DND-41 (cell line): ENCODE measurements at regions not wholly inside any gene's neighbourhood (a gene's known extent, or its start where the extent isn't known, plus 50 kb on each side); places are given as distances from the start of the nearest gene placed in this dataset.

Source experiments
- ATAC-seq: fragments of 200-7000 bp; cut with Tn5 transposase; 3 replicates; pipeline ENCODE4 v1.9.1; 2021; ENCODE audit warnings: low read depth; ENCODE audit not compliant: insufficient read depth
- DNase-seq: peaks from one replicate; pipeline ENCODE4 v3.0.0-alpha.2; 2020
- H2AFZ ChIP-seq: 2 replicates; pipeline ENCODE4 v1.6.0; 2012; ENCODE audit warnings: low read depth, low read length
- H3K27ac ChIP-seq: 2 replicates; pipeline ENCODE4 v1.5.1; 2012; ENCODE audit warnings: low read length, inconsistent platforms
- H3K27me3 ChIP-seq: fragments of 200-600 bp; sonication (generic); 2 replicates; pipeline ENCODE4 v1.6.0; 2012; ENCODE audit warnings: low read length, mild to moderate bottlenecking, inconsistent platforms; ENCODE audit not compliant: insufficient read depth, poor library complexity
- H3K36me3 ChIP-seq: 2 replicates; pipeline ENCODE4 v1.5.1; 2012; ENCODE audit warnings: low read length, inconsistent platforms; ENCODE audit not compliant: insufficient read depth
- H3K4me1 ChIP-seq: 2 replicates; pipeline ENCODE4 v1.5.1; 2012; ENCODE audit warnings: mild to moderate bottlenecking, low read length; ENCODE audit not compliant: insufficient read depth
- H3K4me2 ChIP-seq: 2 replicates; pipeline ENCODE4 v1.6.0; 2012; ENCODE audit warnings: mild to moderate bottlenecking, moderate library complexity, low read length, inconsistent platforms; ENCODE audit not compliant: insufficient read depth
- H3K4me3 ChIP-seq, 2 experiments: fragments of 200-600 bp in 1 of 2; shearing (Covaris generic) in 1 of 2; 2 replicates each; pipeline ENCODE4 v1.5.1; 2012 to 2016; ENCODE audit warnings: inconsistent platforms in 2 of 2, low read length in 2 of 2, mild to moderate bottlenecking in 2 of 2, low read depth in 1 of 2, moderate library complexity in 1 of 2
- H3K79me2 ChIP-seq: 2 replicates; pipeline ENCODE4 v1.6.0; 2012; ENCODE audit warnings: low read length, inconsistent platforms; ENCODE audit not compliant: insufficient read depth
- H3K9ac ChIP-seq: 2 replicates; pipeline ENCODE4 v1.6.0; 2012; ENCODE audit warnings: low read depth, mild to moderate bottlenecking, inconsistent platforms, low read length, moderate library complexity
- H3K9me3 ChIP-seq: 2 replicates; pipeline ENCODE4 v1.5.1; 2012; ENCODE audit warnings: low read length, moderate library complexity, mild to moderate bottlenecking, inconsistent platforms; ENCODE audit not compliant: insufficient read depth, severe bottlenecking
- H4K20me1 ChIP-seq: 2 replicates; pipeline ENCODE4 v1.6.0; 2012; ENCODE audit warnings: low read length; ENCODE audit not compliant: insufficient read depth
- EZH2 ChIP-seq: IDR thresholded peaks from 3 replicates; pipeline ENCODE4 v1.6.1; 2012; ENCODE audit warnings: borderline replicate concordance, low read depth, mild to moderate bottlenecking, moderate library complexity, low read length, inconsistent platforms; ENCODE audit not compliant: severe bottlenecking
- TF ChIP-seq, protein P1 (sequence below): IDR thresholded peaks from 2 replicates; pipeline ENCODE4 v1.5.1; 2012; ENCODE audit warnings: borderline replicate concordance, low read length, moderate library complexity, mild to moderate bottlenecking; ENCODE audit not compliant: poor library complexity, severe bottlenecking; ENCODE audit errors: extremely low read depth

DNA sequence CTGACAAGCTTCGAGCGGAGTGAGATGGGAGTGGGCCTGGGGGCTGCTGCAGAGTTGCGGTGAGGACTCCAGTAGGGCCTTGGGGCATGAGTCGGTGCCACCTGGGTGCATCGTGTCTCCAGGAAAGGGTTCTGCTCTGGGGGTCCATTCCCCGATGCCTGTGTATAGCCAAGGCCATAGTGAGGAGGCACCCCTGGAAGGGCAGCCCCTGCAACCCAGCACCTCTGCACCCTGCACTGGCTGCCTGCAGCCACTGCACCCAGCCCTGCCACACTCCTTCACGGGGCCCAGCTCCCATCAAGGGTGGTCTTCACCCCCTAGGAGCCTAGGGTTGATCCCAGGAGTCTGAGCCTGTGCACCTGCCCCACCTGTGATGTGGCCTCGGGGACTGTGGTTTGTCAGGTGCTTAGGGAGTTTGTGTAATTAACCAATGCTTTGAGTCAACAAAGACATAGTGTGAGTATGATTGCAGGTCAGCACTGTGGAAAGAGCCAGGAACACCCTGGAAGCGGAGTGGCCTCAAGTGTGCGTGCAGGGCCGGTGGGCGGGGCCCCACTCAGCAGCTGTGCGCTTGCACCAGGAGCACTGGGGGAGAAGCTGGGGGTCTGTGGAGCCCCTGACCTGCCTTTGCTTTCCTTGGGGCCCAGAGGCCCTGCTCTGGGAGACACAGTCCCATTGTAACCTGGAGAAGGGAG is 1299.3 kb downstream of the BRD1 start:
- Histone ChIP-seq H3K9ac (no peak overlapping the region), H2AFZ (no peak overlapping the region), H3K27ac (no peak overlapping the region), H4K20me1 (peaks cover 9% of the 10 kb centered on the region; the same call in 1 of the 2 replicates), H3K36me3 (no peaks in the 10 kb centered on the region), H3K4me2 (no peak overlapping the region), H3K4me3 (no peak overlapping the region), H3K4me1 (no peaks in the 10 kb centered on the region), H3K27me3 (no peaks in the 10 kb centered on the region), H3K79me2 (no peaks in the 10 kb centered on the region), H3K9me3 (no peaks in the 10 kb centered on the region)
- no peak for TF ChIP-seq EZH2
- TF ChIP-seq, protein P1, sequence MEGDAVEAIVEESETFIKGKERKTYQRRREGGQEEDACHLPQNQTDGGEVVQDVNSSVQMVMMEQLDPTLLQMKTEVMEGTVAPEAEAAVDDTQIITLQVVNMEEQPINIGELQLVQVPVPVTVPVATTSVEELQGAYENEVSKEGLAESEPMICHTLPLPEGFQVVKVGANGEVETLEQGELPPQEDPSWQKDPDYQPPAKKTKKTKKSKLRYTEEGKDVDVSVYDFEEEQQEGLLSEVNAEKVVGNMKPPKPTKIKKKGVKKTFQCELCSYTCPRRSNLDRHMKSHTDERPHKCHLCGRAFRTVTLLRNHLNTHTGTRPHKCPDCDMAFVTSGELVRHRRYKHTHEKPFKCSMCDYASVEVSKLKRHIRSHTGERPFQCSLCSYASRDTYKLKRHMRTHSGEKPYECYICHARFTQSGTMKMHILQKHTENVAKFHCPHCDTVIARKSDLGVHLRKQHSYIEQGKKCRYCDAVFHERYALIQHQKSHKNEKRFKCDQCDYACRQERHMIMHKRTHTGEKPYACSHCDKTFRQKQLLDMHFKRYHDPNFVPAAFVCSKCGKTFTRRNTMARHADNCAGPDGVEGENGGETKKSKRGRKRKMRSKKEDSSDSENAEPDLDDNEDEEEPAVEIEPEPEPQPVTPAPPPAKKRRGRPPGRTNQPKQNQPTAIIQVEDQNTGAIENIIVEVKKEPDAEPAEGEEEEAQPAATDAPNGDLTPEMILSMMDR: no peak
- DNase-seq (no peak), ATAC-seq (no peak)

DNA sequence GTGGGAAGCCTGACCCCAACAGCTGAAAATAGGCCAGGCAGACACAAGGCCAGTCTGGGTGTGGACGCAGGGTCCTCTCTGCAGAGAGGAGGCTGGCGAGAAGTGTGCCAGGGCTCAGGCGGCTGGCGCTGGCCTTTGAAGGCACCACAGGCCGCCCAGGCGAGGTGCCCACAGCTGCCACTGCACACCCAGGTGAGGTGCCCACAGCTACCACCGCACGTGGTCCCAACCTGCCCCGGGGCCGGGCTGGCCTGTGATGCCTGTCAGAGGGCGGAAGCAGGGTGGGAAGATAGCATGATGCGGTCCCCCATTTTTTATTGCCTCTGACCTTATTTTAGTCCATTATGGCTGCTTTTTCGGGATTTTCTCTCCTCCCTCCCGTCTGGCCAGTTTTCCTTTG is 1303.9 kb downstream of the BRD1 start:
- ATAC-seq: no peak
- DNase-seq: no peak

GRCh38 chr22:48523091-48523490 is 1304.6 kb downstream of the BRD1 start:
- no peaks in the 10 kb centered on the region for H3K36me3 ChIP-seq
- no peak overlapping the region for H3K4me3 ChIP-seq
- no peak overlapping the region for H3K27ac ChIP-seq
- TF ChIP-seq, protein P1: no peak
- TF ChIP-seq EZH2: no peak
- no peak overlapping the region for H3K4me2 ChIP-seq
- H3K9me3 ChIP-seq: no peaks in the 10 kb centered on the region
- ATAC-seq (no peak), DNase-seq (no peak)
- H3K4me1 ChIP-seq: no peaks in the 10 kb centered on the region
- no peaks in the 10 kb centered on the region for H3K27me3 ChIP-seq
- H4K20me1 ChIP-seq: no peaks in the 10 kb centered on the region; the same call in 1 of the 2 replicates
- H3K79me2 ChIP-seq: no peaks in the 10 kb centered on the region
- H3K9ac ChIP-seq: no peak overlapping the region
- H2AFZ ChIP-seq: no peak overlapping the region

More for the DNA sequence above, 1303.9 kb downstream of the BRD1 start:
- Histone ChIP-seq H3K4me3 (no peak overlapping the region), H3K4me1 (no peaks in the 10 kb centered on the region), H3K9me3 (no peaks in the 10 kb centered on the region), H3K9ac (no peak overlapping the region), H3K27me3 (no peaks in the 10 kb centered on the region), H2AFZ (no peak overlapping the region), H3K79me2 (no peaks in the 10 kb centered on the region), H3K4me2 (no peak overlapping the region), H3K27ac (no peak overlapping the region), H4K20me1 (no peaks in the 10 kb centered on the region; the same call in 1 of the 2 replicates), H3K36me3 (no peaks in the 10 kb centered on the region)
- TF ChIP-seq EZH2: no peak
- TF ChIP-seq, protein P1: no peak

DNA sequence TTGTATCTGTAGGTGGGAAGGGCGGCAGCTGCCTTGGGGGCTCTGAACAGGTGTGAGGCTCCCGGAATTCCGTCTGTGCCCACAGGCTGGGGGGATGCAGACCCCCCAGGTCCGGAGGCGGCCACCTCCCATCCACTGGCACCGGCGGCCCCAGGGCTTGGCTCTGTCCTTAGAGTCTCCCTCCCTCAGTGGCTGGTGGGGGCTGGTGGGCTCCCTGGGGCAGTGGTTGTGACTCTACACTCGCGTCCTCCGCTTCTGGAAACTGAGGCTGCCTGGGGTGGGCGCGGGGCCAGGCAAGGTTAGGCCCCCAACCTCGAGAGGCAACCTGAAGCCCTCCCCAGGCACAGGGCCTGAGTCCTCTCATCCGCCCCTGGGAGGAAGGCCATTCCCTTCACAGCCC is 1305.4 kb downstream of the BRD1 start:
- Histone ChIP-seq H3K9ac (no peak overlapping the region), H3K27ac (no peak overlapping the region), H3K4me2 (no peak overlapping the region), H3K27me3 (no peaks in the 10 kb centered on the region), H3K79me2 (no peaks in the 10 kb centered on the region), H3K36me3 (no peaks in the 10 kb centered on the region), H3K9me3 (no peaks in the 10 kb centered on the region), H3K4me1 (no peaks in the 10 kb centered on the region), H2AFZ (no peak overlapping the region), H3K4me3 (no peak overlapping the region), H4K20me1 (no peaks in the 10 kb centered on the region; the same call in 1 of the 2 replicates)
- no peak for TF ChIP-seq EZH2
- TF ChIP-seq, protein P1: no peak
- no peak for ATAC-seq
- DNase-seq: no peak
